ENCODE measurements at regions not wholly inside any gene's neighbourhood (a gene's known extent, or its start where the extent isn't known, plus 50 kb on each side); places are given as distances from the start of the nearest gene placed in this dataset.

DNA sequence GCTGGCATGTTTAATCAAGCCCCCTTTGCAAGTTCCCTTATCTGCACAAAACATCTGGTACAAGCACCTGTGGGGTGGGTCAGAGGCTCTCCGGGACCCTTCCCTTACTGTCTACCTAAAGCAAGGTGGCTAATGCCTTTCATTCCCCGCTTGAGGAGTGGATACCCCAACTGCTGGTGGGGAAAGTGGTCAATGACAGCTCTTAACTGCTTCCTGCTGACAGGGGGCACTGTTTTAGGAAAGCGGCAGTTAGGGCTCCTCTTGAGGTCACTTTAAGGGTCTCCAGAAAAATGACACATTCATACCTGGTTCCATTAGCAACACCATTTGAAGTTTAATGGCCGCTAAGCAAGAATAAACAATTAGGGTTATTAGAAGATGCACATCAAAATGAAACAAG, 761.8 kb upstream of the PHF14 start:
- H3F3A ChIP-seq (ENCODE audit: insufficient read depth, low read length), result no peaks in the 10 kb centered on the region
- no peak overlapping the region for H2AFZ ChIP-seq (ENCODE audit: low read length)
- TF ChIP-seq EZH2 (optimal IDR thresholded peaks at IDR 0.05; ENCODE audit: low read depth, low read length), result no peak
- TF ChIP-seq, protein P1, sequence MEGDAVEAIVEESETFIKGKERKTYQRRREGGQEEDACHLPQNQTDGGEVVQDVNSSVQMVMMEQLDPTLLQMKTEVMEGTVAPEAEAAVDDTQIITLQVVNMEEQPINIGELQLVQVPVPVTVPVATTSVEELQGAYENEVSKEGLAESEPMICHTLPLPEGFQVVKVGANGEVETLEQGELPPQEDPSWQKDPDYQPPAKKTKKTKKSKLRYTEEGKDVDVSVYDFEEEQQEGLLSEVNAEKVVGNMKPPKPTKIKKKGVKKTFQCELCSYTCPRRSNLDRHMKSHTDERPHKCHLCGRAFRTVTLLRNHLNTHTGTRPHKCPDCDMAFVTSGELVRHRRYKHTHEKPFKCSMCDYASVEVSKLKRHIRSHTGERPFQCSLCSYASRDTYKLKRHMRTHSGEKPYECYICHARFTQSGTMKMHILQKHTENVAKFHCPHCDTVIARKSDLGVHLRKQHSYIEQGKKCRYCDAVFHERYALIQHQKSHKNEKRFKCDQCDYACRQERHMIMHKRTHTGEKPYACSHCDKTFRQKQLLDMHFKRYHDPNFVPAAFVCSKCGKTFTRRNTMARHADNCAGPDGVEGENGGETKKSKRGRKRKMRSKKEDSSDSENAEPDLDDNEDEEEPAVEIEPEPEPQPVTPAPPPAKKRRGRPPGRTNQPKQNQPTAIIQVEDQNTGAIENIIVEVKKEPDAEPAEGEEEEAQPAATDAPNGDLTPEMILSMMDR (IDR thresholded peaks at IDR 0.05; ENCODE audit: low read length), result no peak
- TF ChIP-seq EZH2phosphoT487 (IDR thresholded peaks at IDR 0.05; ENCODE audit: low read length), result no peak
- H4K20me1 ChIP-seq (ENCODE audit: insufficient read depth, low read length), result no peaks in the 10 kb centered on the region
- H3K4me3 ChIP-seq (ENCODE audit: low read length), result no peak overlapping the region
- H3K9me3 ChIP-seq (replicated peaks; ENCODE audit: insufficient read depth, low read length), result no peaks in the 10 kb centered on the region
- no peak overlapping the region for H3K27ac ChIP-seq (ENCODE audit: low read length)
- H3K27me3 ChIP-seq (replicated peaks; ENCODE audit: insufficient read depth, low read length), result no peaks in the 10 kb centered on the region
- no peak for DNase-seq
- H3K4me1 ChIP-seq (ENCODE audit: low read length), result no peaks in the 10 kb centered on the region
- no peak overlapping the region for H3K9ac ChIP-seq (ENCODE audit: low read length)
- H3K79me2 ChIP-seq (ENCODE audit: low read length), result no peaks in the 10 kb centered on the region
- no peak overlapping the region for H3K4me2 ChIP-seq (ENCODE audit: low read depth, low read length)
- H3K36me3 ChIP-seq (replicated peaks; ENCODE audit: insufficient read depth, low read length), result no peaks in the 10 kb centered on the region
- H3K9me2 ChIP-seq (replicated peaks; ENCODE audit: insufficient read depth, low read length), result no peaks in the 10 kb centered on the region

DNA sequence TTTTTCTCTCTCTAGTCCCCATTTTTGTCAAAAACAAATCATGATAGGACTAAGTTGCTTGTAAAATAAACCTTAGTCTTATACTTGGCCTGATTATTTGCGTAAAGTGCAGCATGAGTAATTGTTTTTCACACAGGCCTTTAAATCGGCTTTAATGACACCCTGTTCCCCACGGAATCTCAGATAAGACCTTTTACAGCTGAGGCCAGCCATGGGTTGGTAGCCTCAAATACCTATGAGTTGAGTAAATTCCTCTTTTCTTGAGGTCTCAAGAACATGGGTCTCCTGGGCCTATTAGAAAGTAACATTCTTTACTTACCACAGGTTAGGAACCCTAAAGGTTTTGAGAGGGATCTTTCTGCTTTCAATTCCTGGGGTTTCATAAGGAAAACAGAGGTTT, 761.0 kb upstream of the PHF14 start:
- no peaks in the 10 kb centered on the region for H3K4me1 ChIP-seq (ENCODE audit: low read length)
- TF ChIP-seq EZH2phosphoT487 (IDR thresholded peaks at IDR 0.05; ENCODE audit: low read length), result no peak
- TF ChIP-seq, protein P1 (IDR thresholded peaks at IDR 0.05; ENCODE audit: low read length), result no peak
- no peak for TF ChIP-seq EZH2 (optimal IDR thresholded peaks at IDR 0.05; ENCODE audit: low read depth, low read length)
- no peaks in the 10 kb centered on the region for H3K9me3 ChIP-seq (replicated peaks; ENCODE audit: insufficient read depth, low read length)

DNA sequence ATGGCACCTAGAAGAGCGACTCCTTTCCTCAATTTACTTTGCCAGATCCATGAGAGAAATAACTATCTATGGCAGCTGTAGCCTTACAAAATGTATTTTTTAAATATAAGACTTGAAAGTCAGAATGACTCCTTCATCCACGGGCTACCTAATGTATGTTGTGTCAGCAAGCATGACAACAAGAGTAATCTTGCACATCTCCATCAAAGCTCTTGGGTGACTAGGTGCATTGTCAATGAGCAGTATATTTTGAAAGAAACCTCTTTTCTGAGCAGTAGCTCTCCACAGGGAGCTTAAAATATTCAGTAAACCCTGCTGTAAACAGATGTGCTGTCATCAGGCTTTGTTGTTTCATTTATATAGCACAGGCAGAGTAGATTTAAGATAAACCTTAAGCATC, 757.2 kb upstream of the PHF14 start:
- Histone ChIP-seq H3K27ac (ENCODE audit: low read length) (no peak overlapping the region), H3K27me3 (replicated peaks; ENCODE audit: insufficient read depth, low read length) (no peaks in the 10 kb centered on the region), H3K79me2 (ENCODE audit: low read length) (no peaks in the 10 kb centered on the region), H3K36me3 (replicated peaks; ENCODE audit: insufficient read depth, low read length) (no peaks in the 10 kb centered on the region), H2AFZ (ENCODE audit: low read length) (no peak overlapping the region), H3K4me1 (ENCODE audit: low read length) (no peaks in the 10 kb centered on the region), H4K20me1 (ENCODE audit: insufficient read depth, low read length) (no peaks in the 10 kb centered on the region), H3K9me2 (replicated peaks; ENCODE audit: insufficient read depth, low read length) (no peaks in the 10 kb centered on the region), H3K9me3 (replicated peaks; ENCODE audit: insufficient read depth, low read length) (no peaks in the 10 kb centered on the region), H3K4me3 (ENCODE audit: low read length) (no peak overlapping the region), H3K9ac (ENCODE audit: low read length) (no peak overlapping the region), H3K4me2 (ENCODE audit: low read depth, low read length) (no peak overlapping the region), H3F3A (ENCODE audit: insufficient read depth, low read length) (no peaks in the 10 kb centered on the region)
- TF ChIP-seq EZH2 (optimal IDR thresholded peaks at IDR 0.05; ENCODE audit: low read depth, low read length) (no peak), EZH2phosphoT487 (IDR thresholded peaks at IDR 0.05; ENCODE audit: low read length) (no peak)
- TF ChIP-seq, protein P1 (IDR thresholded peaks at IDR 0.05; ENCODE audit: low read length), result no peak
- no peak for DNase-seq

More for the DNA sequence above, 761.0 kb upstream of the PHF14 start:
- H3K4me3 ChIP-seq (ENCODE audit: low read length), result no peak overlapping the region
- no peaks in the 10 kb centered on the region for H4K20me1 ChIP-seq (ENCODE audit: insufficient read depth, low read length)
- no peaks in the 10 kb centered on the region for H3K9me2 ChIP-seq (replicated peaks; ENCODE audit: insufficient read depth, low read length)
- H3K79me2 ChIP-seq (ENCODE audit: low read length), result no peaks in the 10 kb centered on the region
- H3K27ac ChIP-seq (ENCODE audit: low read length), result no peak overlapping the region
- no peaks in the 10 kb centered on the region for H3K36me3 ChIP-seq (replicated peaks; ENCODE audit: insufficient read depth, low read length)
- no peak overlapping the region for H2AFZ ChIP-seq (ENCODE audit: low read length)
- no peaks in the 10 kb centered on the region for H3F3A ChIP-seq (ENCODE audit: insufficient read depth, low read length)
- DNase-seq, result no peak
- no peak overlapping the region for H3K9ac ChIP-seq (ENCODE audit: low read length)
- no peaks in the 10 kb centered on the region for H3K27me3 ChIP-seq (replicated peaks; ENCODE audit: insufficient read depth, low read length)
- H3K4me2 ChIP-seq (ENCODE audit: low read depth, low read length), result no peak overlapping the region

Measured in MM.1S (cell line).